SKM-1 (cell line): ENCODE measurements at regions not wholly inside any gene's neighbourhood (a gene's known extent, or its start where the extent isn't known, plus 50 kb on each side); places are given as distances from the start of the nearest gene placed in this dataset.
"Not testable (repeated sequence)": the region's sequence is repeated elsewhere in the genome, so short reads cannot be mapped to it uniquely, and the experiment has no call there.

Experiments used
- DNase-seq: peaks from one replicate; lab custom pipeline; 2025; ENCODE audit not compliant: unreplicated experiment; lab: John Stamatoyannopoulos, UW

DNA sequence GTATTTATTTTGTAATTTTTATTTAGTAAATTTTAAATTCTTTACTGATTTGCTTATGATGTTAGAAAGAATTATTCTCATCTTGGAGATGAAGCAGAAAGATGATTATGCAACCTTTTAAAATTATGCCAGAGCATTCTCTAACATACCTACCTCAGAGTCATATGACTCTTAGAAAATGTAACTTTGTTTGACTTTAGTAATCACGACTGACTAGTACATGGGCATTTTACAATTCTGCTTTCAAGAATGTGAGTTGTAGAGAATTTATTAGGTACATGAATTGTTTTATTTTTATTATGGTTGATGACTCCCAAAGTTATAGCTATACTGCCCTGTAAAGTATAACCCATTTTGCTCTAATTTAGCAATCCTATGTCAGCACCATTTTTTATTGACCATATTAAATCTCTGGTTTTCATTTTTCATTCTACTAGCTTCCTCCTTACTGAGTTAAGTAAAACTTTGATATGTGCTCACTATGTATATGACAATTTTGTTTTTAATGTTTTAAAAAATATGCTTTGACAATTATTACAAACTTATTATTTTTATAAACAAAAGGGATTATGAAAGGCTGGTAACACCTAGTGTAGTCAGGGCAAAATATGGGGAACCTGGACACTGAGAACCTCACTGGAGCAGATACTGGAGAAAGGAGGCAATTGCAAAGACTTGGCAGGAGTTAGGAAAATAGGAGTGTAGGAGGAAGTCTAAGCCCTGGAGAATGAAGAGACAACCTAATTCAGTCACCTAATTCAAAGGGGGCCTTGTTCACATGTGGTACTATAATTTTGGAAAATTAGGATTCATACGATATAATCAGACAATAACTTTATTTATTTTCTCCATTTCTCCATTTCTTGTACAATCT lies 249.7 kb upstream of the DAB2 start:
- no peak for DNase-seq

DNA sequence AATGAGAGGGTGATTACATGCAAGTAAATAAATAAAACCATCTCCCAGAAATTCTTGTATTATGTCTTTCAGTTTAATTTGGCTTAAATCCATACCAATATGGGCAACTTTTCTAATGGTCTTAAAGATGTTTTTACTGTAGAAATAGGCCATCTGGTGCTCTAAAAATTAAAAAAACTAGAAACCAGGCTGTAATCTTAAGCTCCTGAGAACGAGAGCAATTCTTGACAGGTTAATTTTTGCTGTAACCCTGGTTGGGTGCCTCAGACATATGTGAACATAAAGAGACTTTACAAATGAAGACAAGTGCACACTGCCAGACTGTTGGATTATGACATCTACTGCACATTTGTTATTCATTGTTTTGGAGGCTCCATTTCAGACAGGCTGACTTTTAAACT lies 246.8 kb upstream of the DAB2 start:
- DNase-seq: no peak

DNA sequence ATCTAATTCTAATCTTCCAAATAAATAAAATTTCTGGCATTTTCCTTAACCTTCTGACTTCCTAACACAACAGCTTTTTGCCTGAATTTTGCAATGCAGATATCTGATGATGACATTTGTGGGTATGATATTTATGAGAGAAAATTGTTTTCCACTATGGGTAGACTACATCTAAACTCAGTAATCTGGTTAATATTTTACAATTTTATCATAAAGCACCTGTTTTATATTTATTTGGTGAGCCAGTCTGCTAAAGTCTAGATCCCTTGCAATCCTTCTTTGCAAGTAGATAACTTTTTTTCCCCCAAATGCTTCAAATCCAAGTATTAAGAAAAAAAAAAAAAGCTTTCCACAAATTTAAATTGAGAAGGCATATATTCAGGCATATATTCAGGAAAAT lies 246.2 kb upstream of the DAB2 start:
- no peak for DNase-seq

DNA sequence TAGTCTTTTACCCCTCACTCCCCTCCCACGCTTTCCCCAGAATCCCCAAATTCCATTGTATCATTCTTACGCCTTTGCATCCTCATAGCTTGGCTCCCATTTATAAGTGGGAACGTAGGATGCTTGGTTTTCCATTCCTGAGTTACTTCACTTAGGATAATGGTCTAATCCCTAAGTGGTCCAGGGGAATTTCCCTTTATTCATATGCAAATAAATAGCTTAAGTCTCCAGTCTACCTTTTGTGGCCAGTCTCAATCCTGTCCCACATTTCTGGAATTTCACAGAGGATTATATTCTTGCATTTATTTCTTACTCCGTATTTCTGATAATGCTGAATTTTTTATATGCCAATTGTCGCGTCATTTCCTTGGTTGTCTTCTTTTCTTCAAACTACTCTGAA lies 245.6 kb upstream of the DAB2 start:
- DNase-seq: no peak

DNA sequence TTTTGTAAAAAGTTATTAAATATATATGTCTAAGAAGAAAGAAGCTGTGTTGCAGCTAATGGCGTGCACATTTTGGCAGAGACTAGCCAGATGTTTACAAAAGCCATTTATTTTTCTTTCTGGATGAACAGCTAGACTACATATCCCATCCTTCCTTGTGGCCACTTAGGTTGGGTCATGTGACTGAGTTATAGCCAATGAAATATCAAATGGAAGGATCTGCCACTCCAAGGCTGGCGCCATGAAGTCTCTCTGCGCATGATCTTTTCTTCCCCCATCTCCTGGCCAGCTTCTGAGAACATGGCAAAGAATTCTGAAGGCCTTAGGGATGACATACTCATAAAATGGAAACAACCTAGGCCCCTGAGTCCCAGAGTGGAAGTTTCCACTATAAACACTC lies 244.2 kb upstream of the DAB2 start:
- no peak for DNase-seq

DNA sequence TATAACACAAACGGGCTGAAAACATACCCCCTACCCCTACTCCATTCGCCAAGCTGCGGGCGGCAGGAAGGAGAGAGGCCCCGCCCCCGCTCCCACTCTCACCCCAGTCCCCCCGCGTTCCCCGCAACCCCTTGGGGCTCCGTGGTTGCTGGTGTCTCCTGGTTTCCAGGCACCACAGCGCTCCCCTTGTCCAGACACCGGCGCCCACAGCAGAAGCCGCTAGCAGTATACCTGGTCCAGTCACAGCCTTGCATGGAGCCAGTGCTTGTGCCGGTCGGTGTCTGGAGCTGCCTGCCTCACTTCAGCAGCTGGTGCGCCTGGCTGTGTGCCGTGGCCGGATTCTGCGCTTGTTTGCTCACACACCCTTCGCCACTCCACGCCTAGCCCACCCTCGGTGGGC lies 240.5 kb upstream of the DAB2 start:
- DNase-seq: no peak

DNA sequence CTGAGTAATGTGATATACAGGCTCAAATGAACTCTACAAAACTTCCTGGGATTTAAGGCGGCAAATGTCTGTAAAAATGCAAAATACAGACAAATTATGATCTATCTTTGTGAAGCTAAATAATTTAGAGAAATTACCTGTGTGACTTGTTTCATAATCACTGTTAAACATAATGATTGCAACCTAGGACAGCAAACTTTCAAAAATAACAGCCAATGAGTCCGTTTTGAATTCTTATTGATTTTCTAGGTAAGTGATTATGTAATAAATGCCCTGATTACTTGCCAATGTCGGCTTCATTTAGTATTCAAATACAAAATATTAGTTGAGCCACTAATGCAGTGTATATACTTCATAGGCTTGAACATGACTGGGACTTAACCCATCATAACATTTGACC lies 238.2 kb upstream of the DAB2 start:
- DNase-seq: no peak

DNA sequence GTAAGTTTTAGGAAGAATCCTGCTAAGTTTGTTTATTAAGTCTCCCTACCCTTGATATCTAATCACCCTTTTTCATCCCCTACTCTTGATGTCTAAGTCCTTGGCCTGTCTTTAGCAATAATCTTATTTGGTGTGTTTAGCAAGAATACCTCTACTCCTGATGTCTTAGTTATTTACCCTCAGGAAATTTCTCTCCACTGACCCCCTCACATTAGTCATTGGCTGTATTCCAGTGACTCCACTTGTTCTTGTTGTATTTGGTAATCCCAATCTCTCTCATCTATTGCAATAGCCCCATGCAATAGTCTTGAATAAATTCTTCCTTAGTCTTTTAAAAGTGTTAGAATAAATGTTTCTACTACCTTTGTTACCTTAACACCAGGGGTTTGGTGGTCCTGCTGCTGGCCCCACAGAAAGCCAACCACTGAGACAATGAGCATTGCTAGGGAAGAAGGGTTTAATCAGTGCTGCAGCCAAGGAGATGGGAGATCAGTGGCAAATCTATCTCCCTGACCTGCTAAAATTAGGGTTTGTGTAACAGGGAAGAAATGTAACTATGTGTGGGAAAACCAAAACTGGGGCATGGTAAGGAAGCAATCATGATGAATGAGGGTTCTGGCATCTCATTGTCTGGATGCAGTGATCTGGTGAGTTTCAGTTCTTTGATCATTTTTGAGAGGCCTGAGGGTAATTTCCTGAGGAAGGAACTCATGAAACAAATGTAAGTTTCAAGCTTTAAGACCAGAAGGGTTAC lies 236.4 kb upstream of the DAB2 start:
- no peak for DNase-seq

DNA sequence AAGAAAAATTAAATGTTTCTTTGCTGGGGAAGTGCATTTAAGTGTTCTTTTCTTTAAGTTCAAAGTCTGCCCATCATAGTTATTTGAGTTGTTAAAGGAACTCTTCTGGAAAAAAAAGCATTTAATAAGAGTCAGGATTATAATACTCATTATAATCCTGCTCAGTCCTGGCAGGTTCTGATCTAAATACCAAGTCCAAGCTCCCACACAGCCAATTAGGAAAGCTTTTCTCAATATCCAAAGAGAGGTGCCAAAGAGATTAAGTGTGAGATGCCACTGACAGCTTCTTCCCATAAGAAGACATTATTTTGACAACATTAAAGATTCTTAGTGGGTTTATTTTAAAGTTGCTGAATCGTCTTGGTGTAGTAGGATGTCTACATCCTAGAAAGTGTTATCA lies 235.2 kb upstream of the DAB2 start:
- DNase-seq: no peak

DNA sequence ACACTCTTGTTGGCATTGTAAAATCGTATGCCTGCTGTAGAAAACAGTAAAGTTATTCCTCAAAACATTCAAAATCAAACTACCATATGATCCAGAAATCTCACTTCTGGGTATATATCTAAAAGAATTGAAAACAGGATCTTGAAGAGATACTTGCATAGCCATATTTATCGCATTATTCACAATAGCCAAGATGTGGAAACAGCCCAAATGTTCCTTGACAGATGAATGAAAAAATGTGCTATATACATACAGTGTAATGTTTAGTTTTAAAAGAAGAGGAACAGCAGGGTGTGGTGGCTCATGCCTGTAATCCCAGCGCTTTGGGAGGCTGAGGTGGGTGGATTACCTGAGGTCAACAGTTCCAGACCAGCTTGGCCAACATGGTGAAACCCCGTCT lies 234.1 kb upstream of the DAB2 start:
- no peak for DNase-seq

DNA sequence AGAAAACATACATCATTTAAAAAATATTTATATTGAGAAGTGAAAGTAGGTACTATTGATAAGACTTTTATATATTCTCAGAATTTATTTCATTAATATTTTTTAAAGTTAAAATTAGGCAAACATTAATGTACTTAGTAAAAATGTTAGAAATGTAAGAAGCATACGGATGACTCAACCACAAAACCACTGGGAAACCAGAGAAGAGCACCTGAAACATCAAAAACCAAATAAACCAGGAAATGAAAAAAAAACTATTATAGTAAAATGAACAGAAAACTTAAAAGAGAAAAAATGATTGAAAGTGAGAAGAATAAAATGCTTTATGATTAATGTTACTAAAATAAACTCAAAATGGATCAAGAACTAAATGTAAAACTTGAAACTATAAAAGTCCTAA lies 233.2 kb upstream of the DAB2 start:
- DNase-seq: no peak

DNA sequence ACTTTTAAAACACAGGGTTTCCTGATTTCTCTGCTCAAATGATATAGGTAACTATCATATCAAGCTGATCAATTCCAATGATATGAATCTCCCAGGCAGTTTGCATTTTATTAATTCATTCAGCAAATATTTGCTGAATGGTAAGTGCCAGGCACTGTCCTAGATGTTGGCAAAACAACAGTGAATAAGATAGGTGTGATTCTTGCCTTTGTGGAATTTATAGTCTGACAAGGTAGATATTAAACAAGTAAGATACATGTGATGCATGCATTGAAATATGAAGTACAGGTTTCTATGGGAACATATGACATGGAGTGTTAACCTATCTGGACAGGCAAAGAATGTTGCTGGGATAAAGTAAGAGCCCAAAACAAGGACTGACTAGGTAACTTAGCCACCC lies 231.8 kb upstream of the DAB2 start:
- DNase-seq: no peak

DNA sequence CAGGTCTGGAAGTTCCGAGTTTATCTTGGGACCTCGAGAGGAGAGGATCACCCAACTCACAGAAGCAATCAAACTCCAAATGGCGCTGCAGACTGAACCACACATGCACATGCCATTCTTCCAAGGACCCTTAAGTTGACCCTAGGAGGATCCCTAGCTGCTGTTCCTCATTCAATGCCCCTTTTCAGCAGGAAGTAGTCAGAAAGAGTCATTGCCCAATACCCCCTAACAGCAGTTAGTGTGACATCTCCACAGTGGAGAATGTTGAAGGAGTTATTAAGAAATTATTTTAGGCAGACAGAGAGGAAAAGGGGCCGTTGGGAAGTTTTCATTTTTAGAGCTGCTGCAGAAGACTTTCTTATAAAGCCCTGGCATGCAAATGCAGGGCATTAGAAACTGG lies 229.9 kb upstream of the DAB2 start:
- DNase-seq: peak; percentile 19

DNA sequence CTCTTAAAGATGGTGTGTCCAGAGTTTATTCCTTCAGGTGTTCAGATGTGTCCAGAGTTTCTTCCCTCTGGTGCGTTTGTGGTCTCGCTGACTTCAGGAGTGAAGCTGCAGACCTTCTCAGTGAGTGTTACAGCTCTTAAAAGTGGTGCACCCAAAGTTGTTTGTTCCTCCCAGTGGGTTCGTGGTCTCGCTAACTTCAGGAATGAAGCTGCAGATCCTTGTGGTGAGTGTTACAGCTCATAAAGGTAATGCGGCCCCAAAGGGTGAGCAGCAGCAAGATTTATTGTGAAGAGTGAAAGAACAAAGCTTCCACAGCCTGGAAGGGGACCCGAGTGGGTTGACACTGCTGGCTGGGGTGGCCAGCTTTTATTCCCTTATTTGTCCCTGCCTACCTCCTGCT lies 227.7 kb upstream of the DAB2 start:
- not testable (repeated sequence) for DNase-seq

DNA sequence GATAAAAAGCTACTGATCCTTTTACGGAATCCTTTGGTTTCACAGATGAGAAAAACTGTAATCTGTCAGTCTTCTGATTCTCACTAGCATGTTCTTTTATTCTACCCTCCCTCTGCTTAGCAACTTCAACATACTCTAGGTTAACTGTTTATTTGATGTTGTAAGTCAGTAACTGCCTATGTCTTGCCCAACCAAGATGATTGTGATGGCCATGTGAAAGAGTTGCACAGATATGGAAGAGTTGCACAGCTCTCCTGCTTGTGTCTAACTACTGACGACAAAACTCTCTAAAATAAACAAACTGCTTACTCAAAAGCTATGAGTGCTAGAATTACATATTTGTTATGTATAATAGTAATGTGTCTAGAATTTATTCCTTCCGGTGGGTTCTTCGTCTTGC lies 227.3 kb upstream of the DAB2 start:
- no peak for DNase-seq

DNA sequence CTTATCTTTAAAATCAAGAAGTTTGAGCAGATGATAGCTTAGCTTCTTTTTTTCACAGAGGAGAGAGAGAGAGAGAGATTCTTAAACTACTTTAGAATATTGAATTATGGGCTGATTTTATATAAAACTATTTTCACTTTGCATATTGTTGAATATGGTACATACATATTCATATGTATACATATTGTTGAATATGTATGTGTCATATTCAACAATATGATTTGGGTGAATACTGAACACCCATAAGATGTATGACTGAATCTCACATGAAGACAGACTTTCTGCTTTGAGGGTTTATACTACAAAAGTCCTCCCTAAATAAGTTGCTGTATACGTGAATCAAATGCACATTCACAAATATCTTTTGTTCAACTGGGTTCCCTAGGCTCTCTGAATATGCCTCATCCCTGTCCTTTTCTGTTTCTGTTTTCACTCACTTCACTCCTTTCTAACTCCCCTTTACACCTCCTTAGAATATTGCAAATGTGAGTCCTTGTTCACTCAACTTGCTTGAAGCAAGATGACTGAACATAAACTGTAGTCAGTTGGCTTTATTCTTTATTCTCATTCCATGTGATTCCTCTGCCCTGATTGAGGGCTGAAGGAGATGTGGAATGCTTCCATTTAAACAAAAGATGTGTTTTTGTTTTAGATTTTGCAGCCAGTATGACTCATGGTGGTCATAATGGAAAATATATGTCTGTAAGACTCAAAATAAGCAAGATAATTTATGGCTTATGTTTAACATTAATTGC lies 225.4 kb upstream of the DAB2 start:
- DNase-seq: no peak

DNA sequence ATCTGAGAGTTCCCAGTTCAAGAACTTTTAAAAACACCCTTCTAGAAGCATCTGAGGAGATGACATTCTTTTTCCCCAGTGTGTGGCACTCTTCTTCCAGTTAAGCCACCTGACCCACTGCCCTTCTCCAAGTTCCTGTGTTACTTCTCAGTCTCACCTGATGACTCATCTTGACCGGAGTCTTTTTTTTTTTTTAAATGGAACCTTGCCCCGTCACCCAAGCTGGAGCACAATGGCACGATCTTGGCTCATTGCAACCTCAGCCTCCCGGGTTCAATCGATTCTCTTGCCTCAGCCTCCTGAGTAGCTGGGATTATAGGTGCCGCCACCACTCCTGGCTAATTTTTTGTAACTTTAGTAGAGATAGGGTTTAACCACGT lies 224.1 kb upstream of the DAB2 start:
- DNase-seq: no peak

DNA sequence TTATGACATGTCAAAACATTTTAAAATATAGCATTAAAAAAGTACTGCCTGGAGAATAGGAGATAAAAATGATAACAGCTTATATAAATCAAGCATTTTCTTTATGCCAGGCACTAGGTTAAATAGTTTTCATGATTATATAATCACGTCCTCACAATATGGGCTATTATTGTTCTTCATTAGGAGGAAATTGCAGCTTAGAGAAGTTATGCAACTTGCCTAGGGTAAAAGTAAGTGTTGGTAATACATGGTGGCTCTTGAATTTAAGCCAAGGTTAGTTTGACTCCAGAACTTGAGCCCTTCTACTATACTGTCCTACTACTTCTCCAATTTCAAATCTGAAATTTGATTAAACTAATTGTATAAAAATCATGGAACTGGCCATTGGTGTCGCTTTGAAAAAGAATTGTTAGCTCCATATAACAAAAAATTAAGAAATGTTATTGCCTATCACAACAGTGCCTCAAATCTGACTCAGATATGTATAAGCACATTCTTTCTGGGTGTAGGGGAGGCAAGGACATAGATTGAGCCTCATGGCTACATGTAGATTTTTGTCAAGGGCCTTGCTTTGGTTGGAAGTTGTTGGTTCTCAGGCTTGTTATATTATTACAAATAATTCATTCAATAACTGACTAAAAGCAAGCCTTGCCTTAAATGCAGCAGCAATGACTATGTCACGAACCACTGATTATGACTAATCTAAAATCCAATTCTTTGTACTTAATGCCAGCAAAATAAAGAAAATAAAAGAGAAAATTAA lies 223.5 kb upstream of the DAB2 start:
- no peak for DNase-seq

DNA sequence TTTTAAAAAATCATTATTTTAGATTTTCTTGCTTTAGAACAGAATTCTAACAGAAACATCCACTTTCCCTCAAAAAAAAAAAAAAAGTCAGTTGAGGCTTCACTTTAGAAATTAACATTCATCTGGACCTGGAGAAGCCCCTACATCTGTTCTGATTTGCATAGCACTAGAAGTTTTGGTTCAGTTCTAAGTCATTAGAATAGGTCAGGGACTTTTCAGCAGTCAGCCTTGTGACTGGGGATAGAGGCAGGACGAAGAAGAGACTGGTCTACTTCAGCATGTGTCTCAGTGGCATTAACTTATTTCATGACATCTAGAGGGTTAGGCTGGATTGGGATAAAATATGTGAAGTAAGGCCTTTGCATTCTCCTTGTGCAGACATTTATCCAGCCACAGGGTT lies 215.8 kb upstream of the DAB2 start:
- DNase-seq: no peak

DNA sequence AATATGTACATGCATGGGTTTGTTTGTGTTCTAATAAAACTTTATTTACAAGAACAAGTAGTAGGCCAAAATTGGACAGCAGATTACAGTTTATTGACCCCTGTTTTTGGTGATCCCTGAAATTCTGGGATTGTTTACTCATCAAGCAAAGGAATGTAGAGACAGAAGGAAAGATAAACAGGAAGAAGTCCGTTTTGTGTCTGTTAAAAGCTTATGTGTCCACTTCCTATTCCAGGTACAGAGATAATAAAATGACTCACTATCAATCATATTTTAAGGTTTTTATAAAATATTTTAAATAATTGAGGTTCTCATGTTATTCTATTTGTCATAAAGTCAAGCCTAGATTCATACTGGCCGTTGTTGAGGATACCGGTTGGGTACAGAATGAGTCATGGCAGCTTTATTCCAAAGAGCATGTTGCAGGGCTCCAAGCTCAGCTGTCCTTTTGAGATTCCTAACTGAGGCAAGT lies 214.9 kb upstream of the DAB2 start:
- no peak for DNase-seq

DNA sequence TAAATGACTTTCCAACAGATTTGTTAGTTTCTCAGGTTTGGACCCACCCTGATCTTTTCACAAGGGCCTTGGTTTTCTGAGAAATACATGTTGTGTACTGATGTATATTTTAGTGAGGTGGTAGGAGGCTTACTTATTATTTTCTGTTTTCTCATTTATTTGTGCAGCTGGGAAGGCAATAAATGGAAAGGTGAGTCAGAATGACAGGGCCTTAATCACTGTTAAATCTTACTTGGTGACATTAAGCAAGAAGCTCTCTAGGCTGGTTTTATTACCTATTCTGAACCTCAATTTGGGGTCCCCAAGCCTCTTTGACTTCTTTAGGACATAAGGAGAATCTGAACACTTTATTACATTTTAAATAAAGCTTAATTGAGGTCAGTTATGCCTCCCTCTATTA lies 214.0 kb upstream of the DAB2 start:
- no peak for DNase-seq
